ENCODE measurements at regions not wholly inside any gene's neighbourhood (a gene's known extent, or its start where the extent isn't known, plus 50 kb on each side); places are given as distances from the start of the nearest gene placed in this dataset.
"Not testable (repeated sequence)": the region's sequence is repeated elsewhere in the genome, so short reads cannot be mapped to it uniquely, and the experiment has no call there.

GRCh38 chr16:65313936-65314626 is 192.2 kb upstream of the CDH11 start:
- peak overlapping the region; percentile 38 for H3K4me2 ChIP-seq (ENCODE audit: low read length)

GRCh38 chr16:65312795-65313194 is 190.9 kb upstream of the CDH11 start:
- no peaks in the 10 kb centered on the region for H3K27me3 Mint-ChIP-seq (ENCODE audit: low read depth, unreplicated experiment)
- Histone ChIP-seq H3K4me1 (ENCODE audit: insufficient read depth, low read length) (peaks cover 33% of the 10 kb centered on the region), H4K20me1 (ENCODE audit: insufficient read depth, low read length) (no peaks in the 10 kb centered on the region), H3K4me2 (ENCODE audit: low read length) (peak overlapping the region; percentile 48), H3K9me3 (ENCODE audit: insufficient read depth, low read depth, low read length) (no peaks in the 10 kb centered on the region), H3K36me3 (ENCODE audit: insufficient read depth, low read length) (no peaks in the 10 kb centered on the region), H3K9ac (ENCODE audit: low read length) (peak overlapping the region; percentile 28), H3K27ac (ENCODE audit: low read depth, low read length) (peak overlapping the region; percentile 61), H3K4me3 (ENCODE audit: insufficient read depth, low read depth, low read length) (no peak overlapping the region), H3K79me2 (ENCODE audit: insufficient read depth, low read length) (no peaks in the 10 kb centered on the region), H3K27me3 (ENCODE audit: insufficient read depth, low read length) (no peaks in the 10 kb centered on the region), H2AFZ (ENCODE audit: low read depth, low read length) (no peak overlapping the region)
- DNase-seq (ENCODE audit: low read depth) (peak; percentile 86), FAIRE-seq (peak; percentile 98)
- H3K4me3 Mint-ChIP-seq (ENCODE audit: unreplicated experiment), result no peak overlapping the region
- H3K27ac Mint-ChIP-seq (ENCODE audit: unreplicated experiment), result peak overlapping the region; percentile 59
- H3K36me3 Mint-ChIP-seq (ENCODE audit: low read depth, unreplicated experiment), result no peaks in the 10 kb centered on the region
- TF ChIP-seq EZH2 (IDR thresholded peaks at IDR 0.05; ENCODE audit: insufficient read depth, low read length), result no peak
- no peak for TF ChIP-seq CTCF (IDR thresholded peaks at IDR 0.05; ENCODE audit: insufficient read depth, low read depth, low read length)
- peaks cover 11% of the 10 kb centered on the region for H3K9me3 Mint-ChIP-seq (ENCODE audit: unreplicated experiment)
- peaks cover 29% of the 10 kb centered on the region for H3K4me1 Mint-ChIP-seq (ENCODE audit: low read depth, unreplicated experiment)

More at GRCh38 chr16:65313936-65314626, 192.2 kb upstream of the CDH11 start:
- Histone ChIP-seq H3K4me3 (ENCODE audit: insufficient read depth, low read depth, low read length) (no peak overlapping the region), H3K27me3 (ENCODE audit: insufficient read depth, low read length) (no peaks in the 10 kb centered on the region), H3K79me2 (ENCODE audit: insufficient read depth, low read length) (no peaks in the 10 kb centered on the region), H2AFZ (ENCODE audit: low read depth, low read length) (no peak overlapping the region), H3K27ac (ENCODE audit: low read depth, low read length) (peak overlapping the region; percentile 54), H4K20me1 (ENCODE audit: insufficient read depth, low read length) (no peaks in the 10 kb centered on the region), H3K9ac (ENCODE audit: low read length) (no peak overlapping the region), H3K4me1 (ENCODE audit: insufficient read depth, low read length) (peaks cover 33% of the 10 kb centered on the region), H3K36me3 (ENCODE audit: insufficient read depth, low read length) (no peaks in the 10 kb centered on the region), H3K9me3 (ENCODE audit: insufficient read depth, low read depth, low read length) (no peaks in the 10 kb centered on the region)
- no peak overlapping the region for H3K4me3 Mint-ChIP-seq (ENCODE audit: unreplicated experiment)
- peaks cover 40% of the 10 kb centered on the region for H3K4me1 Mint-ChIP-seq (ENCODE audit: low read depth, unreplicated experiment)
- no peak for FAIRE-seq
- H3K27ac Mint-ChIP-seq (ENCODE audit: unreplicated experiment), result no peak overlapping the region
- no peaks in the 10 kb centered on the region for H3K36me3 Mint-ChIP-seq (ENCODE audit: low read depth, unreplicated experiment)
- peaks cover 11% of the 10 kb centered on the region for H3K9me3 Mint-ChIP-seq (ENCODE audit: unreplicated experiment)
- TF ChIP-seq CTCF (IDR thresholded peaks at IDR 0.05; ENCODE audit: insufficient read depth, low read depth, low read length), result no peak
- TF ChIP-seq EZH2 (IDR thresholded peaks at IDR 0.05; ENCODE audit: insufficient read depth, low read length), result no peak
- DNase-seq (ENCODE audit: low read depth), result peak; percentile 50
- no peaks in the 10 kb centered on the region for H3K27me3 Mint-ChIP-seq (ENCODE audit: low read depth, unreplicated experiment)

GRCh38 chr16:65312071-65312470 is 190.2 kb upstream of the CDH11 start:
- Mint-ChIP-seq H3K36me3 (ENCODE audit: low read depth, unreplicated experiment) (no peaks in the 10 kb centered on the region), H3K27ac (ENCODE audit: unreplicated experiment) (peak overlapping the region; percentile 84), H3K4me1 (ENCODE audit: low read depth, unreplicated experiment) (peaks cover 29% of the 10 kb centered on the region), H3K9me3 (ENCODE audit: unreplicated experiment) (peaks cover 11% of the 10 kb centered on the region), H3K27me3 (ENCODE audit: low read depth, unreplicated experiment) (peaks cover 2% of the 10 kb centered on the region), H3K4me3 (ENCODE audit: unreplicated experiment) (no peak overlapping the region)
- Histone ChIP-seq H4K20me1 (ENCODE audit: insufficient read depth, low read length) (no peaks in the 10 kb centered on the region), H3K9me3 (ENCODE audit: insufficient read depth, low read depth, low read length) (no peaks in the 10 kb centered on the region), H3K79me2 (ENCODE audit: insufficient read depth, low read length) (no peaks in the 10 kb centered on the region), H3K4me3 (ENCODE audit: insufficient read depth, low read depth, low read length) (no peak overlapping the region), H3K9ac (ENCODE audit: low read length) (peak overlapping the region; percentile 23), H3K36me3 (ENCODE audit: insufficient read depth, low read length) (no peaks in the 10 kb centered on the region), H3K27me3 (ENCODE audit: insufficient read depth, low read length) (no peaks in the 10 kb centered on the region), H3K4me1 (ENCODE audit: insufficient read depth, low read length) (peaks cover 33% of the 10 kb centered on the region), H3K27ac (ENCODE audit: low read depth, low read length) (peak overlapping the region; percentile 61), H3K4me2 (ENCODE audit: low read length) (peak overlapping the region; percentile 48), H2AFZ (ENCODE audit: low read depth, low read length) (no peak overlapping the region)
- TF ChIP-seq EZH2 (IDR thresholded peaks at IDR 0.05; ENCODE audit: insufficient read depth, low read length) (no peak), CTCF (IDR thresholded peaks at IDR 0.05; ENCODE audit: insufficient read depth, low read depth, low read length) (no peak)
- DNase-seq (ENCODE audit: low read depth), result peak; percentile 62
- no peak for FAIRE-seq

GRCh38 chr16:65310491-65310890 is 188.6 kb upstream of the CDH11 start:
- H2AFZ ChIP-seq (ENCODE audit: low read depth, low read length); FAIRE-seq; H3K36me3 Mint-ChIP-seq (ENCODE audit: low read depth, unreplicated experiment); H3K27ac Mint-ChIP-seq (ENCODE audit: unreplicated experiment); H3K27ac ChIP-seq (ENCODE audit: low read depth, low read length); H3K36me3 ChIP-seq (ENCODE audit: insufficient read depth, low read length); H4K20me1 ChIP-seq (ENCODE audit: insufficient read depth, low read length); H3K4me3 Mint-ChIP-seq (ENCODE audit: unreplicated experiment); H3K27me3 ChIP-seq (ENCODE audit: insufficient read depth, low read length); H3K9me3 Mint-ChIP-seq (ENCODE audit: unreplicated experiment); H3K4me3 ChIP-seq (ENCODE audit: insufficient read depth, low read depth, low read length); H3K79me2 ChIP-seq (ENCODE audit: insufficient read depth, low read length); H3K27me3 Mint-ChIP-seq (ENCODE audit: low read depth, unreplicated experiment); H3K9me3 ChIP-seq (ENCODE audit: insufficient read depth, low read depth, low read length); H3K9ac ChIP-seq (ENCODE audit: low read length): not testable (repeated sequence)
- H3K4me1 ChIP-seq (ENCODE audit: insufficient read depth, low read length), result peaks cover 33% of the 10 kb centered on the region
- DNase-seq (ENCODE audit: low read depth), result peak; percentile 55
- peaks cover 29% of the 10 kb centered on the region for H3K4me1 Mint-ChIP-seq (ENCODE audit: low read depth, unreplicated experiment)
- peak overlapping the region; percentile 47 for H3K4me2 ChIP-seq (ENCODE audit: low read length)
